Type B pancreatic cell (in vitro differentiated cells): ENCODE measurements at regions not wholly inside any gene's neighbourhood (a gene's known extent, or its start where the extent isn't known, plus 50 kb on each side); places are given as distances from the start of the nearest gene placed in this dataset.

Source experiments
- DNase-seq: peaks from one replicate; pipeline ENCODE4 v3.0.0; 2021; ENCODE audit warnings: mixed read lengths; ENCODE audit not compliant: unreplicated experiment; ENCODE audit errors: extremely low spot score
- H3K27ac Mint-ChIP-seq: 2 replicates; pipeline ENCODE4 v1.8.0; 2021; ENCODE audit warnings: mild to moderate bottlenecking, mixed read lengths
- H3K27me3 Mint-ChIP-seq: 2 replicates; pipeline ENCODE4 v1.8.0; 2021; ENCODE audit warnings: mixed read lengths
- H3K36me3 Mint-ChIP-seq: 2 replicates; pipeline ENCODE4 v1.8.0; 2021; ENCODE audit warnings: mixed read lengths
- H3K4me1 Mint-ChIP-seq: one replicate; pipeline ENCODE4 v1.8.0; 2021; ENCODE audit warnings: mixed read lengths; ENCODE audit not compliant: unreplicated experiment
- H3K4me3 Mint-ChIP-seq: 2 replicates; pipeline ENCODE4 v1.8.0; 2021; ENCODE audit warnings: mild to moderate bottlenecking, mixed read lengths
- H3K9me3 Mint-ChIP-seq: 2 replicates; pipeline ENCODE4 v1.8.0; 2021; ENCODE audit warnings: mixed read lengths
- CTCF ChIP-seq: fragments of 200-600 bp; sonication (generic); conservative IDR thresholded peaks from 2 replicates; pipeline ENCODE4 v1.5.0; 2021; ENCODE audit warnings: antibody characterized with exemption, mild to moderate bottlenecking

GRCh38 chr2:234826681-234827080 lies 125.1 kb upstream of the SH3BP4 start:
- Mint-ChIP-seq H3K4me3 (no peak overlapping the region), H3K27ac (no peak overlapping the region), H3K36me3 (no peaks in the 10 kb centered on the region), H3K27me3 (no peaks in the 10 kb centered on the region), H3K4me1 (peaks cover 3% of the 10 kb centered on the region), H3K9me3 (peaks cover 5% of the 10 kb centered on the region)
- no peak for TF ChIP-seq CTCF
- DNase-seq, result no peak

DNA sequence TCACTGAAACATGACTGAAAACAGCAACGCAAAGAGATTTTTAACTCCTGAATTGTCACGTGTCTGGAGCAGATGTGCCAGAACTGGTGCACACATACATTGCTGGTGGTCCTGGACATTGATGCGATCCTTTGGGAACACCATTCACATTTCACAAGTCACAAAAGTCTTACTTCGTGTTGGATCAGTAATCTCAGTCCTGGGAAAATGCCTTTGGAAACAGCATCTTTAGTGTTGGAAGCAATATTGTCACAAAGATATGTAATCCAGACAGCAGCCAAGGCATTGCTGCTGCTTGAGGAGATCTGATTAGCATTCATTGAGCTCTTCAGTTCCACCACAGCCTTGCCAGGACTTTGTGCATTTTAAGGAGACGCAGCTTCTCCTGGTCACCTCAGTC lies 126.2 kb upstream of the SH3BP4 start:
- Mint-ChIP-seq H3K9me3 (peaks cover 5% of the 10 kb centered on the region), H3K27me3 (no peaks in the 10 kb centered on the region), H3K36me3 (no peaks in the 10 kb centered on the region), H3K4me3 (no peak overlapping the region), H3K27ac (no peak overlapping the region), H3K4me1 (peaks cover 3% of the 10 kb centered on the region)
- no peak for DNase-seq
- no peak for TF ChIP-seq CTCF

DNA sequence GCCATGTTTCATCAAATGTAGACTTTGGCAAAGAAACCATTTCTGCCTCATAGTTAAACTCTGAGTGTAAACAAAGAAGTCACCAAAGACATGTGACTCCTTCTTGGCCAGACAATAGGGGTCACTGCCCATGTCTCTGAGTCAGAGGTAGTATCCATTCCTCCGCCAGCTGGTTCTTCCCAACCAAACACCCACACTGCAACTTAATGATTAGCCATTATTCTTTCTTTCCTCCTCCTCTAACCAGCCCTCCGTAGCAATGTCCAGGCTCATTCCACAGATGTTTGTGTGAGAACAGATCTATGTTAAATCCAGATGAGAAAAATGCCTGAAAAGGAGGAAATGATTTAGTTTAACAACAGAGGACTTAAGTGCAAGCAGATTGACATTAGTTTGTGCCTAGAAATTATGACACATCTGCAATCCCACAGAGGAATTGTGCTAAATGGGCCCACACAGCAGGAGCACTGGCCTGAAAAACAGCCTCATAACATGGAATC lies 127.9 kb upstream of the SH3BP4 start:
- TF ChIP-seq CTCF, result no peak
- Mint-ChIP-seq H3K4me3 (no peak overlapping the region), H3K4me1 (peaks cover 3% of the 10 kb centered on the region), H3K9me3 (peaks cover 5% of the 10 kb centered on the region), H3K36me3 (no peaks in the 10 kb centered on the region), H3K27ac (no peak overlapping the region), H3K27me3 (no peaks in the 10 kb centered on the region)
- no peak for DNase-seq

DNA sequence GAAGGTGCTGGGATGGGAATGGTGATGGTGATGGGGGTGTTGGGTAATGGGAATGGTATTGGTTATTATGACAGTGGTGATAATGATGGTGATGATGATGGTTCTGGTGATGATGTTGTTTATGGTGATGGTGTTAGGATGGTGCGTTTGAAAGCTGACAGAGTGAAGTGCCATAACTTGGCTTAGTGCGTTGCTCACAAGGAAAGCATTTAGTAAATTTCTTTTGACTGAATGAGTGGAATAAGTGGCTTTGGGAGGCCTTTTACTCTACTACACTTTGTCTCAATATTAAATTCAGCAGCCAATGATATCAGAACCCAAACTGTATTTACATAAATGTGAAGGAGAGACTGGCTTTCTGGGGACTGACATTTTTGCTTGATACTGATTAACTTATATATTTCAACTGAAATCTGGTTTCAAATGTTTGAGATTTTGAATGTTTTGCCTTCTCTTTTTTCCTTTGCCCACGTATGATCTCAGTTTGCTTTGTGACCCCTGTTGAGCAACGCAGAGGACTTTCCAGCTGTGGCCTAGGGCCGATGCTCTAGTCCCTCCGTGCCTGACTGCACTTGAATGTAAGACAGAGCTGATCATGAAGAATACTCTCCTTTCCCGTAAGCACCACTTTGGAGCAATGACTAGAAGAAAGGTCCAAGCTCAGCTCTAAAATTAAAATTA lies 128.5 kb upstream of the SH3BP4 start:
- Mint-ChIP-seq H3K36me3 (no peaks in the 10 kb centered on the region), H3K9me3 (peaks cover 5% of the 10 kb centered on the region), H3K4me3 (no peak overlapping the region), H3K27me3 (no peaks in the 10 kb centered on the region), H3K27ac (no peak overlapping the region), H3K4me1 (peaks cover 3% of the 10 kb centered on the region)
- DNase-seq, result no peak
- no peak for TF ChIP-seq CTCF

GRCh38 chr2:234821946-234822475 lies 129.8 kb upstream of the SH3BP4 start:
- H3K9me3 Mint-ChIP-seq, result no peaks in the 10 kb centered on the region
- H3K4me3 Mint-ChIP-seq, result no peak overlapping the region
- DNase-seq, result no peak
- H3K36me3 Mint-ChIP-seq, result no peaks in the 10 kb centered on the region
- peaks cover 3% of the 10 kb centered on the region for H3K4me1 Mint-ChIP-seq
- H3K27me3 Mint-ChIP-seq, result no peaks in the 10 kb centered on the region
- H3K27ac Mint-ChIP-seq, result no peak overlapping the region
- TF ChIP-seq CTCF, result no peak
